Parathyroid adenoma (tissue), 2 donors: ENCODE measurements at regions not wholly inside any gene's neighbourhood (a gene's known extent, or its start where the extent isn't known, plus 50 kb on each side); places are given as distances from the start of the nearest gene placed in this dataset.

ENCODE experiments used
- H2AFZ ChIP-seq: fragments of 300-600 bp; sonication (generic); one replicate; pipeline ENCODE4 v1.7.0; 2017; ENCODE audit warnings: antibody characterized with exemption, mild to moderate bottlenecking
- H3K27ac ChIP-seq: fragments of 300-600 bp; sonication (generic); one replicate; pipeline ENCODE4 v1.7.0; 2017
- H3K27me3 ChIP-seq: fragments of 300-600 bp; sonication (generic); one replicate; pipeline ENCODE4 v1.7.0; 2017; ENCODE audit warnings: low read length; ENCODE audit not compliant: control insufficient read depth, insufficient read depth
- H3K36me3 ChIP-seq: fragments of 300-600 bp; sonication (generic); one replicate; pipeline ENCODE4 v1.7.0; 2017; ENCODE audit warnings: low read length; ENCODE audit not compliant: control insufficient read depth, insufficient read depth
- H3K4me1 ChIP-seq: fragments of 300-600 bp; sonication (generic); one replicate; pipeline ENCODE4 v1.7.0; 2017; ENCODE audit warnings: control low read depth
- H3K4me2 ChIP-seq: fragments of 300-600 bp; sonication (generic); one replicate; pipeline ENCODE4 v1.7.0; 2017; ENCODE audit warnings: low read length
- H3K4me3 ChIP-seq: fragments of 300-600 bp; sonication (generic); one replicate; pipeline ENCODE4 v1.7.0; 2017; ENCODE audit warnings: low read depth, low read length
- H3K79me2 ChIP-seq: fragments of 300-600 bp; sonication (generic); one replicate; pipeline ENCODE4 v1.7.0; 2017; ENCODE audit warnings: control low read depth
- H3K9ac ChIP-seq: fragments of 300-600 bp; sonication (generic); one replicate; pipeline ENCODE4 v1.7.0; 2017; ENCODE audit warnings: mild to moderate bottlenecking
- H3K9me3 ChIP-seq: fragments of 300-600 bp; sonication (generic); one replicate; pipeline ENCODE4 v1.7.0; 2017; ENCODE audit warnings: low read length; ENCODE audit not compliant: control insufficient read depth
- TF ChIP-seq, protein P1 (sequence below): fragments of 300-600 bp; sonication (generic); IDR thresholded peaks from one replicate; pipeline ENCODE4 v1.7.0; 2017; ENCODE audit warnings: antibody characterized with exemption, mild to moderate bottlenecking
- donor health status: primary hyperparathyroidism.

DNA sequence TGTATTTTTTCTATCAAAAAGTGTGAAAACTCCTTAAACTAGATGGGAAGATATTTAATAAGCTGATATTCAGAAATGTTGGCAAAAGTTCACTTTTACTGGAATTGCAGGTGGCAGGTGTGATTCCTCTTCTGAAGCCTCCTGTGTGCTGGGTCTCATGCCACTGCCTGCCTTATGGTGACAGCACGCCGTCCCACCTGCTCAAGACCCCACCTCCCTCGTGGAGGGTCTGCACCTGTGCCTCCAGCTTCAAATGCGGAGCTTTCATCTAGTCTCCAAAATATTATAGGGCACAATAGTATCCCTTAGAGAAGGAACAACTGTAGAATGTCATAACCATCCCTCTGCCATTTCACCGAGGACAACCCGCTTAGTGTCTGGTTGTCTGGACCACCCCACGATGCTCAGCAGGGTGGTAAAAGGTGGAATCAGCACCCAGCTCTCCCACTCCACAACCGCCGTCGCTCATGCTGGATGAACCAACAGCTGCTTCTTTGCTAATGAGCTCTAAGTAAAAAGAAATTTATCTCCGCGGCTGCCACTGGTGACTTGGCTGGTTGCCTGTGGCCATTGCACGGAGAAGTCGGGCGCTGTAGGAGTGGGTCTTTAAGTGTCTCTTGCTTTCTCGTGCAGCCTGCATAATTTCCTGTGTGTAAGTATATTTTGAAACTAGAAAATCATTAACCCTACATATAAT is 119.3 kb upstream of the TCERG1L start:
- no peaks in the 10 kb centered on the region for H3K4me1 ChIP-seq
- H3K27me3 ChIP-seq: no peaks in the 10 kb centered on the region
- H3K36me3 ChIP-seq: no peaks in the 10 kb centered on the region
- no peaks in the 10 kb centered on the region for H3K9me3 ChIP-seq
- H2AFZ ChIP-seq: no peak overlapping the region
- H3K79me2 ChIP-seq: no peaks in the 10 kb centered on the region
- H3K4me3 ChIP-seq: no peak overlapping the region
- TF ChIP-seq, protein P1, sequence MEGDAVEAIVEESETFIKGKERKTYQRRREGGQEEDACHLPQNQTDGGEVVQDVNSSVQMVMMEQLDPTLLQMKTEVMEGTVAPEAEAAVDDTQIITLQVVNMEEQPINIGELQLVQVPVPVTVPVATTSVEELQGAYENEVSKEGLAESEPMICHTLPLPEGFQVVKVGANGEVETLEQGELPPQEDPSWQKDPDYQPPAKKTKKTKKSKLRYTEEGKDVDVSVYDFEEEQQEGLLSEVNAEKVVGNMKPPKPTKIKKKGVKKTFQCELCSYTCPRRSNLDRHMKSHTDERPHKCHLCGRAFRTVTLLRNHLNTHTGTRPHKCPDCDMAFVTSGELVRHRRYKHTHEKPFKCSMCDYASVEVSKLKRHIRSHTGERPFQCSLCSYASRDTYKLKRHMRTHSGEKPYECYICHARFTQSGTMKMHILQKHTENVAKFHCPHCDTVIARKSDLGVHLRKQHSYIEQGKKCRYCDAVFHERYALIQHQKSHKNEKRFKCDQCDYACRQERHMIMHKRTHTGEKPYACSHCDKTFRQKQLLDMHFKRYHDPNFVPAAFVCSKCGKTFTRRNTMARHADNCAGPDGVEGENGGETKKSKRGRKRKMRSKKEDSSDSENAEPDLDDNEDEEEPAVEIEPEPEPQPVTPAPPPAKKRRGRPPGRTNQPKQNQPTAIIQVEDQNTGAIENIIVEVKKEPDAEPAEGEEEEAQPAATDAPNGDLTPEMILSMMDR: no peak
- H3K9ac ChIP-seq: no peak overlapping the region
- H3K27ac ChIP-seq: no peak overlapping the region
- no peak overlapping the region for H3K4me2 ChIP-seq

DNA sequence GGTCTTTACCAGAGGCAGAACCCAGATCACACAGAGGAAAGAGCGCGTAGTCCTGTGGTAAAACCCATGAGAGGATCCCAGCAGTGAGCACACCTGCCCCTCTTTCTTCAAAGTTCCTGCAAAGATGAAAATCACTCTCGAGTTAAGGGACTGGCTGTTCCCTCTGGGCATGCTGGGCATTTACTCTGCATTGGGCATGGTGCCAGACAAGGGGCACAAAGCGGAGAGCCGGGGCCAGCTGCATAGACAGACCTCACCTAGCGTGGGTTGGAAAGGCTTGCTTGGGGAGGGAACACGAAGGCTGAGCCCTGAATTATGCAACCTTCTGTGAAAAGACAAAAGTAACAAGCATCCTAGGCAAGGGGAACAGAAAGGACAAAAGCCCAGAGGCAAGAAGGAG is 120.0 kb upstream of the TCERG1L start:
- H3K9ac ChIP-seq: no peak overlapping the region
- no peaks in the 10 kb centered on the region for H3K9me3 ChIP-seq
- H3K27ac ChIP-seq: no peak overlapping the region
- H3K4me2 ChIP-seq: no peak overlapping the region
- TF ChIP-seq, protein P1: no peak
- H2AFZ ChIP-seq: no peak overlapping the region
- no peaks in the 10 kb centered on the region for H3K36me3 ChIP-seq
- H3K4me1 ChIP-seq: no peaks in the 10 kb centered on the region
- no peaks in the 10 kb centered on the region for H3K27me3 ChIP-seq
- no peaks in the 10 kb centered on the region for H3K79me2 ChIP-seq
- no peak overlapping the region for H3K4me3 ChIP-seq

DNA sequence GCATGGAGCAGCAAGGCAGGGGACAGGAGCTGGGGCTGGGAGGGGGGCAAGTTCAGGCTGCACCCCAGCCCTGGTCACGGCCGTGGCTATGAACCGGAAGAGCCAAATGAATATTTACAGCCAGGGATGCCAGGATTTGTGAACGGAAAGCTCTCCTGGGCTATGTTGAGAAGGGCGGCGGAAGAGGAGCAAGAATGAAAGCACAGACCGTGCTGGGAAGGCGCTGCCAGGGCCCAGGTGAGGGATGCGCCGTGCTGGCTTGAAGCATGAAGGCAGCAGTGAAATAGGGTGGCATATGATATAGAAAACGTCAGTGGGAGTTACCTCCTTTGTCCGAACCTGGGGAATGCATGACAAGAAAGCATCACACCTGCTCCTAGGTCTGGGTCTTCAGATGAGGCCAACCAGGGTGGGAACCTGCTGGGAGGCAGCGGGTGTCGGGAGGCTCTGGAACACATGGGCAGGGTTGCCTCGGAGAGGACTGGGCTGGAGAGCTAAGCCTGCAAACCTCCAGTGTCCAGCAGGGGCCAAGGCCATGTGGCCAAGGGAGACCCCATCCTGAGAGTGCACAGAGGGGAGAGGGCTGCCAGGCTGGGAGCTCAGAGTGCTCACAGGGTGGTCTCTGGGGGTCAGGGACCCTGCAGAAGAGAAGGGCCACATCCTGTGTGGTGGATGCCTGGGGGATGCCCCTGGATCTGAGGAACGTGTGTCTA is 120.6 kb upstream of the TCERG1L start:
- Histone ChIP-seq H3K79me2 (no peaks in the 10 kb centered on the region), H3K27ac (no peak overlapping the region), H3K36me3 (no peaks in the 10 kb centered on the region), H3K9me3 (no peaks in the 10 kb centered on the region), H2AFZ (no peak overlapping the region), H3K27me3 (no peaks in the 10 kb centered on the region), H3K9ac (no peak overlapping the region), H3K4me2 (no peak overlapping the region), H3K4me1 (no peaks in the 10 kb centered on the region), H3K4me3 (no peak overlapping the region)
- TF ChIP-seq, protein P1: no peak

DNA sequence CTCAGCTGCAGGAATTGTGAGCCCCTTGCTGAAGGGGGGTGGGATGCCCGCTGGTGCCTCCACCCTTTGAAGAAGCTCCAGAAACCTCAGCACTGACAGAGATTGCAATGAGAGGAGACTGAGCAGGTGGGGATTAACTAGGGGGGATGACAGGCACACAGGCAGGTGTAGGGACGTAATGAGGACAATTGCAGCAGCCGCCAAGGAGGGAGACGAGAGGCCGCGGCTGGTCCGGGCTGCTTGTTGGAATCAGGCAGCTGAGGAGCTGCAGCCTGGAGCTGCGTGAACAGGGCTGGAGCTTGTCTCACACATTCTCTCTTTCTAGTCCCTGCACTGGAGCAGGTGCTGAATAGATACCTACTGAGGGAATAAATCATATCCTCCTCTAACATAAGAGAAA is 122.0 kb upstream of the TCERG1L start:
- TF ChIP-seq, protein P1: no peak
- no peaks in the 10 kb centered on the region for H3K27me3 ChIP-seq

More for the DNA sequence above, 122.0 kb upstream of the TCERG1L start:
- Histone ChIP-seq H2AFZ (no peak overlapping the region), H3K9me3 (no peaks in the 10 kb centered on the region), H3K9ac (no peak overlapping the region), H3K4me3 (no peak overlapping the region), H3K4me1 (no peaks in the 10 kb centered on the region), H3K79me2 (no peaks in the 10 kb centered on the region), H3K27ac (no peak overlapping the region), H3K36me3 (no peaks in the 10 kb centered on the region), H3K4me2 (no peak overlapping the region)
